K562 (cell line): ENCODE measurements at regions not wholly inside any gene's neighbourhood (a gene's known extent, or its start where the extent isn't known, plus 50 kb on each side); places are given as distances from the start of the nearest gene placed in this dataset.

Source experiments
- ATAC-seq: fragments of 200-7000 bp; cut with Tn5 transposase; 3 replicates; pipeline ENCODE4 v1.9.1; 2020; ENCODE audit warnings: moderate library complexity
- BruUV-seq: library from RNA; stranded (reverse); fragments of 400-500 nt; replicated peaks from 2 replicates; lab custom pipeline; 2021; lab: Mats Ljungman, UMichigan
- CTCF ChIA-PET: fragments of 300-600 bp; formaldehyde crosslinking; extraction: SDS; loops from one replicate; lab custom pipeline; 2021; ENCODE audit warnings: low intra/inter-chr PET ratio; lab: Yijun Ruan, JAX
- POLR2A ChIA-PET: fragments of 300-600, 350-650 bp; sonication (Branson Sonifier 250); formaldehyde crosslinking; extraction: SDS; loops from one replicate; lab custom pipeline; 2021; ENCODE audit warnings: antibody characterized with exemption, inconsistent platforms; lab: Yijun Ruan, JAX
- DNase-seq, 4 experiments: peaks; one replicate each; pipeline versions ENCODE4 v3.0.0 to v3.0.0-alpha.2; 2011 to 2018; ENCODE audit warnings: low spot score in 3 of 4, mixed read lengths in 3 of 4; ENCODE audit errors: extremely low read depth in 1 of 4
- FAIRE-seq: peaks from 2 replicates; lab custom pipeline; 2011; peaks lifted over from hg19 to GRCh38; lab: Jason Lieb, UNC
- H2AFZ ChIP-seq: 2 replicates; pipeline ENCODE4 v1.6.0; 2011; ENCODE audit warnings: low read depth, low read length, control low read depth, inconsistent platforms
- H3K27ac ChIP-seq: fragments of 200-600 bp; 3 replicates; pipeline ENCODE4 v1.8.0; 2011; ENCODE audit warnings: low read depth, mild to moderate bottlenecking, control low read depth, inconsistent platforms, low read length, moderate library complexity, mixed read lengths; ENCODE audit errors: extremely low read depth
- H3K27me3 ChIP-seq, 2 experiments: fragments of 300-600 bp in 1 of 2; 2 replicates in 1 of 2; 3 replicates in 1 of 2; pipeline versions ENCODE4 v1.6.0 to v1.8.0; 2011; ENCODE audit warnings: inconsistent platforms in 2 of 2, low read length in 2 of 2, mild to moderate bottlenecking in 1 of 2, mixed read lengths in 1 of 2, moderate library complexity in 1 of 2; ENCODE audit not compliant: control insufficient read depth in 2 of 2, insufficient read depth in 2 of 2
- H3K36me3 ChIP-seq: fragments of 300-600 bp; 3 replicates; pipeline ENCODE4 v1.8.0; 2011; ENCODE audit warnings: mild to moderate bottlenecking, low read length, inconsistent platforms; ENCODE audit not compliant: control insufficient read depth, insufficient read depth
- H3K4me1 ChIP-seq, 2 experiments: fragments of 200-600 bp in 1 of 2; replicated peaks in 1 of 2; 2 replicates in 1 of 2; 3 replicates in 1 of 2; pipeline versions ENCODE4 v1.5.1 to v1.8.0; 2011; ENCODE audit warnings: inconsistent platforms in 2 of 2, low read length in 2 of 2, mild to moderate bottlenecking in 1 of 2, mixed read lengths in 1 of 2, moderate library complexity in 1 of 2; ENCODE audit not compliant: control insufficient read depth in 2 of 2, insufficient read depth in 2 of 2
- H3K4me2 ChIP-seq: 2 replicates; pipeline ENCODE4 v1.6.1; 2011; ENCODE audit warnings: low read length, control low read depth, inconsistent platforms, mixed read lengths; ENCODE audit not compliant: insufficient read depth
- H3K4me3 ChIP-seq: fragments of 200-600 bp; sonication (generic), shearing (Covaris generic); 2 replicates; pipeline ENCODE4 v1.5.1; 2016; ENCODE audit warnings: control low read depth, inconsistent platforms
- H3K79me2 ChIP-seq: fragments of 200-600 bp; 3 replicates; pipeline ENCODE4 v1.8.0; 2011; ENCODE audit warnings: low read length, inconsistent platforms; ENCODE audit not compliant: control insufficient read depth, insufficient read depth
- H3K9ac ChIP-seq, 2 experiments: 2 replicates each; pipeline versions ENCODE4 v1.6.0 to v1.6.1; 2011; ENCODE audit warnings: low read depth in 2 of 2, low read length in 2 of 2, control low read depth in 1 of 2, inconsistent platforms in 1 of 2, mild to moderate bottlenecking in 1 of 2, mixed read lengths in 1 of 2; ENCODE audit not compliant: insufficient read depth in 1 of 2
- H3K9me1 ChIP-seq: one replicate; pipeline ENCODE4 v1.6.0; 2011; ENCODE audit warnings: inconsistent platforms, mild to moderate bottlenecking, low read length, moderate library complexity; ENCODE audit not compliant: control insufficient read depth, insufficient read depth
- H3K9me3 ChIP-seq: replicated peaks from 2 replicates; pipeline ENCODE4 v1.5.1; 2011; ENCODE audit warnings: low read depth, low read length, inconsistent platforms; ENCODE audit not compliant: control insufficient read depth, insufficient read depth
- H4K20me1 ChIP-seq: replicated peaks from 2 replicates; pipeline ENCODE4 v1.6.1; 2011; ENCODE audit warnings: low read length, inconsistent platforms, mixed read lengths; ENCODE audit not compliant: control insufficient read depth, insufficient read depth
- CREM ChIP-seq: IDR thresholded peaks from 2 replicates; pipeline ENCODE4 v1.6.1; 2014; ENCODE audit warnings: antibody characterized with exemption, low read depth
- EGR1 ChIP-seq: fragments of 450-650 bp; conservative IDR thresholded peaks from 2 replicates; pipeline ENCODE4 v1.6.1; 2017; ENCODE audit warnings: mild to moderate bottlenecking
- ESRRA ChIP-seq: fragments of 450-650 bp; IDR thresholded peaks from 2 replicates; pipeline ENCODE4 v1.6.1; 2014; ENCODE audit warnings: low read depth, mild to moderate bottlenecking, moderate library complexity, borderline replicate concordance
- HES1 ChIP-seq: fragments of 450-650 bp; IDR thresholded peaks from 2 replicates; pipeline ENCODE4 v1.6.1; 2016; ENCODE audit warnings: low read depth, mild to moderate bottlenecking, moderate library complexity
- HNRNPLL ChIP-seq: fragments of 200-400 bp; formaldehyde crosslinking; IDR thresholded peaks from 2 replicates; pipeline ENCODE4 v1.6.1; 2017; ENCODE audit warnings: low read length, low read depth, mild to moderate bottlenecking; ENCODE audit not compliant: poor library complexity, severe bottlenecking
- JUN ChIP-seq, 2 experiments: sonication (generic) in 1 of 2; formaldehyde crosslinking in 1 of 2; IDR thresholded peaks; 2 replicates each; pipeline versions ENCODE4 v1.6.1 to v1.8.0; 2012 to 2022; ENCODE audit warnings: borderline replicate concordance in 2 of 2, mild to moderate bottlenecking in 2 of 2, improper control_type of control experiment in 1 of 2, low read depth in 1 of 2, low read length in 1 of 2, missing genetic modification reagents in 1 of 2
- STAT5A ChIP-seq: IDR thresholded peaks from 2 replicates; pipeline ENCODE4 v1.6.1; 2012; ENCODE audit warnings: low read length, inconsistent platforms, borderline replicate concordance
- WGBS: fragments of 100-300 bp; shearing (Covaris generic); methylation state at CpG from one replicate; pipeline ENCODE4 v1.1.6; 2016; ENCODE audit warnings: low coverage, mixed read lengths; ENCODE audit not compliant: insufficient coverage; ENCODE audit errors: missing lambda C conversion rate; 5-methylcytosine and 5-hydroxymethylcytosine counted together
- in situ Hi-C: fragments of 300-500 bp; cut with MboI; formaldehyde crosslinking; loops from 4 replicates; pipeline ENCODE4 v1.15.0; 2018; ENCODE audit warnings: inconsistent platforms, mixed read lengths
- intact Hi-C: fragments of 100-400 bp; cut with micrococcal nuclease; formaldehyde crosslinking; loops from 2 replicates; pipeline ENCODE4 v1.14.2; 2022

DNA sequence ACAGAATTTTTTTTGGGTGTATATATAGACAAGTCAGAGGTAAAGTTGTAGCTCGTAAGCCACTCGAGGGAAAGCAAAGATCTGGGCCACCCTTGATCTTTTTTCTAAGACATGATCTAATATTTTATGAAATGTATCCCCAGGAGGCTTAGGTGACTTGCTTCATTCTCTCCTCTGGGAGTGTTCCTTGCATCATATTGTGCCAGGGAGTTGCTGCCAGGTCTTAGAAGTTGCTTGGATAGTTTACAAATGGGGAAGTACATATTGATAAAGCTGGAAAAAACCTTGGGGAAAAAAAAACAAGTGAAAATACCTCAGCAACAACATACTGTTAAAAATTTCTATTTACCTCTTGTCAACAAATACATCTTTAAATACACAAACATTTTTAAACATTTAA lies 110.9 kb upstream of the CYYR1 start:
- Histone ChIP-seq H2AFZ (no peak overlapping the region), H4K20me1 (no peaks in the 10 kb centered on the region), H3K4me3 (no peak overlapping the region), H3K9me1 (no peaks in the 10 kb centered on the region), H3K4me2 (no peak overlapping the region), H3K27ac (no peak overlapping the region), H3K9ac (no peak overlapping the region), H3K79me2 (no peaks in the 10 kb centered on the region), H3K36me3 (no peaks in the 10 kb centered on the region), H3K27me3 (no peaks in the 10 kb centered on the region), H3K9me3 (no peaks in the 10 kb centered on the region), H3K4me1 (no peaks in the 10 kb centered on the region)
- intact Hi-C loops = no loop called here
- 3% methylated on average over 2 of the region's 2 CpGs for WGBS
- ATAC-seq (no peak), FAIRE-seq (no peak), DNase-seq (no peak)
- CTCF ChIA-PET = interaction anchor here (0.6 kb wide), 1 partner anchor 297 kb away, joined by 3 read pairs; no protein-coding TSS in a partner anchor
- in situ Hi-C loops = no loop called here
- POLR2A ChIA-PET = no interaction called here
- no peak for TF ChIP-seq CREM
- TF ChIP-seq HNRNPLL = no peak
- no peak for TF ChIP-seq EGR1
- TF ChIP-seq JUN (IDR thresholded peaks at IDR 0.05; ENCODE audit: borderline replicate concordance, low read depth, low read length) = no peak
- no peak for TF ChIP-seq JUN (CRISPR knock-in tag; IDR thresholded peaks at IDR 0.05; ENCODE audit: borderline replicate concordance)
- no peak for TF ChIP-seq ESRRA
- TF ChIP-seq STAT5A = no peak
- no TSS peak for BruUV-seq

DNA sequence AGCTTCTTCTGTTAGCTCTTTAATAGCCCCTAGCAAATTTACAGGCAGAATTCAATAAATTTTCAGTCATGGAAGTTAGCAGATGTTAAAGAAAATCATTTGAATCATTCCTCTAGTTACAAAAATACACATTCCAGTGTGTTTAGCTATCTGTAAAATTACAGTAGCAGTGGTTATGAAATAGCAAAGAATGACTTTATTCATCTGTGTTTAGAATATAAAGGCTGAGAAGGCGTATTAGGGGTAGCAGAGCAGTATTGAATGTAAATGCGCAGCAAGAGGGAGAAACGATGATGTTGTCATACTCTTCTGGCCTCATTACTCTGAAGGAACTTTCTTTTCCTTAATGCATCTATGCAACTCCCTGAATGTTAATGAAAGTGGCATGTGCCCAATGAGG lies 106.2 kb upstream of the CYYR1 start:
- DNase-seq (no peak), ATAC-seq (no peak), FAIRE-seq (no peak)
- H3K9me3 ChIP-seq = no peaks in the 10 kb centered on the region
- WGBS = 0% methylated on average over 3 of the region's 3 CpGs
- no peak overlapping the region for H2AFZ ChIP-seq
- no peak overlapping the region for H3K27ac ChIP-seq
- no peak overlapping the region for H3K4me2 ChIP-seq
- ChIA-PET POLR2A (no interaction called here), CTCF (no interaction called here)
- in situ Hi-C loops (no loop called here), intact Hi-C loops (no loop called here)
- no peaks in the 10 kb centered on the region for H3K36me3 ChIP-seq
- no peaks in the 10 kb centered on the region for H3K9me1 ChIP-seq
- no TSS peak for BruUV-seq
- no peak overlapping the region for H3K9ac ChIP-seq
- no peak overlapping the region for H3K4me3 ChIP-seq
- no peaks in the 10 kb centered on the region for H3K79me2 ChIP-seq
- no peaks in the 10 kb centered on the region for H4K20me1 ChIP-seq
- no peaks in the 10 kb centered on the region for H3K4me1 ChIP-seq
- no peaks in the 10 kb centered on the region for H3K27me3 ChIP-seq
- no peak for TF ChIP-seq HES1
- no peak for TF ChIP-seq HNRNPLL
